ENCODE measurements at regions not wholly inside any gene's neighbourhood (a gene's known extent, or its start where the extent isn't known, plus 50 kb on each side); places are given as distances from the start of the nearest gene placed in this dataset.

DNA sequence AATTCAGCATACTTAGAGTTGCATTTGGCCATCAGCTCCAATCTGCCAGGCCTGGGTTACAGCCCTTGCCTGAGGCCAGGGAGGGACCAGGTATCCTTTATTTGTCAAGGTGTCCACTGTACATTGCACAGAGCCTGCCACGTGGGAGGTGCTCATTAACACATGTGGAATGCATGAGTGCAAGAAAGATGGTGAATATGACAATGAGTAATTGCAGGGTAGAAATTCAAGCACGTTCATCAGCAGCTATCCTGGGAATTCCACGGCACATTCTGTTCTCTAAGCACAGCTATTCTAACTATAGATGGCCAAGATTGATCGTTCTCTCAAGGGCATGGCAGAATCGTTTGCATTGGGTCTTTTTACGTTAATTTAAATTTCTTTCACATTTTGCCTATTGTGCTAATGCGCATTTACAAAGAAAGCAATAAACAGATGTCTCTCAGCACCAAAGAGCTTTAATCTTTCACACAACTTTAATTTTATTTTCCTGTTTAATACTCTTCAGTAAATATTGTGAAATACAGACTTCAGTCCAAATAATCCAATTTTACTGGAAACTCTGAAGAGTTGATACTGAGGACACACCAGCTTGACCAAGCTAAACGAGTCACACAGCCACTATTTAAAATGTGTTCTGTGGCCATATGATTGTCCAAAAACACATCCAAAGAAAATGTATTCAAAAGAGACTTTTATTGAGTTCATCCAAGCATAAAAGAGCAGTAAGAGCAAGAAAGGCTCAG lies 1025.7 kb upstream of the TMEM132C start:
- DNase-seq (ENCODE audit: low read depth), result no peak
- TF ChIP-seq MYC (IDR thresholded peaks at IDR 0.05; ENCODE audit: low read depth, low read length) (no peak), POLR2A (IDR thresholded peaks at IDR 0.05; ENCODE audit: extremely low read depth, insufficient read length) (no peak)
- TF ChIP-seq, protein P1, sequence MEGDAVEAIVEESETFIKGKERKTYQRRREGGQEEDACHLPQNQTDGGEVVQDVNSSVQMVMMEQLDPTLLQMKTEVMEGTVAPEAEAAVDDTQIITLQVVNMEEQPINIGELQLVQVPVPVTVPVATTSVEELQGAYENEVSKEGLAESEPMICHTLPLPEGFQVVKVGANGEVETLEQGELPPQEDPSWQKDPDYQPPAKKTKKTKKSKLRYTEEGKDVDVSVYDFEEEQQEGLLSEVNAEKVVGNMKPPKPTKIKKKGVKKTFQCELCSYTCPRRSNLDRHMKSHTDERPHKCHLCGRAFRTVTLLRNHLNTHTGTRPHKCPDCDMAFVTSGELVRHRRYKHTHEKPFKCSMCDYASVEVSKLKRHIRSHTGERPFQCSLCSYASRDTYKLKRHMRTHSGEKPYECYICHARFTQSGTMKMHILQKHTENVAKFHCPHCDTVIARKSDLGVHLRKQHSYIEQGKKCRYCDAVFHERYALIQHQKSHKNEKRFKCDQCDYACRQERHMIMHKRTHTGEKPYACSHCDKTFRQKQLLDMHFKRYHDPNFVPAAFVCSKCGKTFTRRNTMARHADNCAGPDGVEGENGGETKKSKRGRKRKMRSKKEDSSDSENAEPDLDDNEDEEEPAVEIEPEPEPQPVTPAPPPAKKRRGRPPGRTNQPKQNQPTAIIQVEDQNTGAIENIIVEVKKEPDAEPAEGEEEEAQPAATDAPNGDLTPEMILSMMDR (IDR thresholded peaks at IDR 0.05; ENCODE audit: low read depth, low read length), result no peak
- TF ChIP-seq, protein P2, sequence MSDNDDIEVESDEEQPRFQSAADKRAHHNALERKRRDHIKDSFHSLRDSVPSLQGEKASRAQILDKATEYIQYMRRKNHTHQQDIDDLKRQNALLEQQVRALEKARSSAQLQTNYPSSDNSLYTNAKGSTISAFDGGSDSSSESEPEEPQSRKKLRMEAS (IDR thresholded peaks at IDR 0.05; ENCODE audit: low read depth, low read length), result no peak
- no peak overlapping the region for H3K4me3 ChIP-seq (ENCODE audit: low read depth, low read length)

DNA sequence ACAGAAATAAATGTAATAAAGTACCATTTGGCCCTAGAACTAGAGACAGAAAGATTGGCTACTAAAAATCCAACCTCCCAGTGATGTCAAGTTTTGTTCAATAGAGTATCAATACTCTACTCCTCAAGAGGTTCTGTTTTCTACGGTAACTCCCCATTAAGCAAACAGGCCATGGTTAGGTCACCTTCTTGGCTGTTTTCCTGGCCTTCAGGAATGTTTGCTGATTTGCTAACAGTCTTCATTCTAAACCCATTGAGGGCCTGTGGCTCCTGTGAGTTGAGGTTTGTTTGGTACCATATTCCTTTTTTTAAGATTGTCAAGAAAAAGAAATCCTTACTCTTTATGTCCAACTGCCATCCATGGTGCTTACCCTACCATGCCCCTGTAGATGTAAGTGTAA lies 1022.0 kb upstream of the TMEM132C start:
- TF ChIP-seq, protein P2 (IDR thresholded peaks at IDR 0.05; ENCODE audit: low read depth, low read length), result no peak
- TF ChIP-seq MYC (IDR thresholded peaks at IDR 0.05; ENCODE audit: low read depth, low read length) (no peak), POLR2A (IDR thresholded peaks at IDR 0.05; ENCODE audit: extremely low read depth, insufficient read length) (no peak)
- TF ChIP-seq, protein P1 (IDR thresholded peaks at IDR 0.05; ENCODE audit: low read depth, low read length), result no peak
- no peak for DNase-seq (ENCODE audit: low read depth)
- no peak overlapping the region for H3K4me3 ChIP-seq (ENCODE audit: low read depth, low read length)

DNA sequence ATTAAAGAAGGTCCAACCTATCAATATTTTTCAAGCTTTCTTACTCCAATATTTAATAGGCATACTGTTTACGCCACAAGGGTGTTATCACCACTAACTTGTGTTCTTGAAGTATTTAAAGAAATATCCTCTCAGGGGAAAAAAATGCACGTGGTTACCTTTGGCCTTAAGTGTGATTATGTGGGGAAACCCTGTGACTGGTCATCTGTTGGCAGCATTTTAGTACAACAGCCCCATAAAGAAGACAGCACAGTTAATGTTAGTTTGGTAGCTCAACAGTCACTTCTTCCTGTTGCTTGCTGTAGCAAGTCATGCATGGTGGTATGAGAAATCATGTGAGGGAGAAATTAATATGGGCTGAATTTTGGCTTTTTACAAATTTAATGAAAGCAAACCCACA lies 1021.5 kb upstream of the TMEM132C start:
- no peak for DNase-seq (ENCODE audit: low read depth)
- H3K4me3 ChIP-seq (ENCODE audit: low read depth, low read length), result no peak overlapping the region
- TF ChIP-seq MYC (IDR thresholded peaks at IDR 0.05; ENCODE audit: low read depth, low read length) (no peak), POLR2A (IDR thresholded peaks at IDR 0.05; ENCODE audit: extremely low read depth, insufficient read length) (no peak)
- TF ChIP-seq, protein P2 (IDR thresholded peaks at IDR 0.05; ENCODE audit: low read depth, low read length), result no peak
- TF ChIP-seq, protein P1 (IDR thresholded peaks at IDR 0.05; ENCODE audit: low read depth, low read length), result no peak

DNA sequence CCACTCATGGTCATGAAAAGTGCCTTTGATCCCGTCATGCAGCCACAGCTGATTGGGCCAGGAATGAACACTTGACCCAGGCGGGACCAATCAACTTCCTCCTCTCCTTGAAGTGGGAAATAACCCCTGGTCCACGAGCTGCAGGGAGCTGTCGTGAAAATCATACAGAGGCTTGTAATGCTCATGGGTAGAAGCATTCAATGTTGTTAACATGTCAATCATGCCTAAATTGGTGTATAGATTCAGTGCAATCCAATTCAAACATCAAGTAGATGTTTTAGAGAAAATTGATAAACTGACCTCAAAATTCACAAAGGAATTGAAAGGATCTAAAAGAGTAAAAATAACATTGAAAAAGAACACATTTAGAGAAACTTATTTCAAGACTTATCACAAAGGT lies 1019.0 kb upstream of the TMEM132C start:
- DNase-seq (ENCODE audit: low read depth), result no peak
- no peak for TF ChIP-seq MYC (IDR thresholded peaks at IDR 0.05; ENCODE audit: low read depth, low read length)
- H3K4me3 ChIP-seq (ENCODE audit: low read depth, low read length), result no peak overlapping the region

DNA sequence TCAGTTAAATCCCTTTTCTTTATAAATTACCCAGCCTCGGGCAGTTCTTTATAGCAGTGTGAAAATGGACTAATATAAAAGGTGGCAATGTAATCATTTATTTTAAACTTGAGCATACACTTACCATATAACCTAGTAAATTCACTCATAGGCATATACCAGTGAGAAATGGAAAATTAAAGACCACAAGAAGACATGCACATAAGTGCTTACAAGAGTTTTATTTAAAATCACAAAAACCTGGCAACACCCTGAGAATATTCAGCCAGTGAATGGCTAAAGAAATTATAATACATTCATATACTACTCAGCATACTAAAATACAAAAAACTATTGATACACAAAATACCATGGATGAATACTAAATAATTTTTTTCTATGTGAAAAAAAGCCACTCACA lies 1017.5 kb upstream of the TMEM132C start:
- no peak for DNase-seq (ENCODE audit: low read depth)
- TF ChIP-seq POLR2A (IDR thresholded peaks at IDR 0.05; ENCODE audit: extremely low read depth, insufficient read length) (no peak), MYC (IDR thresholded peaks at IDR 0.05; ENCODE audit: low read depth, low read length) (no peak)
- no peak overlapping the region for H3K4me3 ChIP-seq (ENCODE audit: low read depth, low read length)

DNA sequence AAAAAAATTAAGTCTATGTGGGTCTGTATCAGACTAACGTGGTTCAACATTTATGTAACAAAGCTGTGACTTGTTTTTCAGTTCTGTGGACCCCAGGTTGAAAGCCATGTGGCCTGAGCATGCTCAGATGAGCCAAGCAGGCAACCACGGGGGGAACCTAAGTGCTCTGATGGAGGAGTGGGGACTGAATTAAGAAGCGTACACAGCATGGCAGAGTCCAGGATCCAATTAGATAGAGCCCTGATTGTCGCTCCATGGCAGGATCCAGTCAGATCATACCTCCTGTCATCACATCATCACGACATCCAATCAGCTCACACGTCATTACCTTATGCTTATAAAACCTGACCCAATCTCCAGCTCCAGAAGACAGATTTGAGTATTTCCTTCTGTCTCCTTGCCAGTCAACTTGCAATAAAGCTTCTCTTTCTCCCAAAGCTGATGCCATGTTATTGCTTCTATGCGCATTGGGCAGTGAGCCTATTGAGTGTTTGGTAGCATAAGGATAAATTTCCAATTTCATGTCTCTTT lies 1013.1 kb upstream of the TMEM132C start:
- DNase-seq (ENCODE audit: low read depth), result no peak
- no peak overlapping the region for H3K4me3 ChIP-seq (ENCODE audit: low read depth, low read length)
- TF ChIP-seq, protein P1 (IDR thresholded peaks at IDR 0.05; ENCODE audit: low read depth, low read length), result no peak
- TF ChIP-seq, protein P2 (IDR thresholded peaks at IDR 0.05; ENCODE audit: low read depth, low read length), result no peak
- TF ChIP-seq MYC (IDR thresholded peaks at IDR 0.05; ENCODE audit: low read depth, low read length) (no peak), POLR2A (IDR thresholded peaks at IDR 0.05; ENCODE audit: extremely low read depth, insufficient read length) (no peak)
